Endothelial cell of umbilical vein (primary cell): ENCODE measurements at regions not wholly inside any gene's neighbourhood (a gene's known extent, or its start where the extent isn't known, plus 50 kb on each side); places are given as distances from the start of the nearest gene placed in this dataset.

Source experiments
- BruUV-seq: library from RNA; stranded (reverse); fragments of 400-500 nt; replicated peaks from 2 replicates; lab custom pipeline; 2021; lab: Mats Ljungman, UMichigan
- CTCF ChIA-PET: fragments of 300-600, 350-600 bp; sonication (Branson Sonifier 250); formaldehyde crosslinking; loops from one replicate; lab custom pipeline; 2021; ENCODE audit warnings: antibody characterized with exemption, inconsistent platforms; lab: Charles Lee
- POLR2A ChIA-PET: fragments of 300-600, 350-600 bp; sonication (Branson Sonifier 250); formaldehyde crosslinking; loops from one replicate; lab custom pipeline; 2021; ENCODE audit warnings: antibody characterized with exemption, inconsistent platforms; lab: Charles Lee
- DNase-seq: peaks from one replicate; pipeline ENCODE4 v3.0.0-alpha.2; 2011; ENCODE audit warnings: low read depth, low spot score
- FAIRE-seq: peaks from 2 replicates; lab custom pipeline; 2011; peaks lifted over from hg19 to GRCh38; lab: Jason Lieb, UNC
- H2AFZ ChIP-seq: 2 replicates; pipeline ENCODE4 v1.6.0; 2012; ENCODE audit warnings: low read depth, low read length, control low read depth, inconsistent platforms
- H3K27ac ChIP-seq: 2 replicates; pipeline ENCODE4 v1.5.1; 2011; ENCODE audit warnings: low read depth, mild to moderate bottlenecking, control low read depth, low read length, moderate library complexity; ENCODE audit not compliant: insufficient read depth
- H3K27me3 ChIP-seq, 2 experiments: 2 replicates each; pipeline versions ENCODE4 v1.6.0 to v1.6.1; 2011; ENCODE audit warnings: low read length in 2 of 2, mixed read lengths in 1 of 2; ENCODE audit not compliant: control insufficient read depth in 2 of 2, insufficient read depth in 2 of 2
- H3K36me3 ChIP-seq, 2 experiments: 2 replicates in 1 of 2; 3 replicates in 1 of 2; pipeline ENCODE4 v1.5.1; 2011; ENCODE audit warnings: low read length in 2 of 2, mild to moderate bottlenecking in 1 of 2, moderate library complexity in 1 of 2; ENCODE audit not compliant: control insufficient read depth in 2 of 2, insufficient read depth in 2 of 2; ENCODE audit errors: extremely low read depth in 1 of 2
- H3K4me1 ChIP-seq: 3 replicates; pipeline ENCODE4 v1.5.1; 2011; ENCODE audit warnings: mild to moderate bottlenecking, low read length; ENCODE audit not compliant: control insufficient read depth, insufficient read depth; ENCODE audit errors: extremely low read depth
- H3K4me2 ChIP-seq: 2 replicates; pipeline ENCODE4 v1.6.1; 2011; ENCODE audit warnings: low read length, control low read depth, mixed read lengths; ENCODE audit not compliant: insufficient read depth
- H3K4me3 ChIP-seq, 3 experiments: fragments of 200-600 bp in 1 of 3; sonication (generic), shearing (Covaris generic) in 1 of 3; replicated peaks in 1 of 3; 2 replicates each; pipeline ENCODE4 v1.5.1; 2011 to 2016; ENCODE audit warnings: control low read depth in 3 of 3, low read length in 3 of 3, mild to moderate bottlenecking in 2 of 3, inconsistent platforms in 1 of 3, low read depth in 1 of 3, moderate library complexity in 1 of 3; ENCODE audit not compliant: insufficient read depth in 1 of 3
- H3K79me2 ChIP-seq: 2 replicates; pipeline ENCODE4 v1.6.0; 2012; ENCODE audit warnings: low read length, inconsistent platforms; ENCODE audit not compliant: control insufficient read depth, insufficient read depth
- H3K9ac ChIP-seq: replicated peaks from 2 replicates; pipeline ENCODE3; 2011; ENCODE audit warnings: low read length, control low read depth; ENCODE audit not compliant: insufficient read depth; ENCODE audit errors: extremely low read depth
- H3K9me1 ChIP-seq: replicated peaks from 3 replicates; pipeline ENCODE4 v1.6.0; 2011; ENCODE audit warnings: mild to moderate bottlenecking, low read length; ENCODE audit not compliant: control insufficient read depth, insufficient read depth; ENCODE audit errors: extremely low read depth
- H3K9me3 ChIP-seq: replicated peaks from 2 replicates; pipeline ENCODE4 v1.5.1; 2012; ENCODE audit warnings: low read length, inconsistent platforms; ENCODE audit not compliant: control insufficient read depth, insufficient read depth
- H4K20me1 ChIP-seq: replicated peaks from 2 replicates; pipeline ENCODE3; 2011; ENCODE audit warnings: mild to moderate bottlenecking, low read length; ENCODE audit not compliant: control insufficient read depth, insufficient read depth; ENCODE audit errors: extremely low read depth
- CTCF ChIP-seq, 2 donors: IDR thresholded peaks; 1 replicate in 1 of 2; 2 replicates in 1 of 2; pipeline ENCODE4 v1.5.1; 2011; ENCODE audit warnings: low read length in 2 of 2, mild to moderate bottlenecking in 2 of 2, moderate library complexity in 2 of 2, control low read depth in 1 of 2, inconsistent platforms in 1 of 2, low read depth in 1 of 2; ENCODE audit not compliant: insufficient read depth in 1 of 2; ENCODE audit errors: extremely low read depth in 1 of 2
- EZH2 ChIP-seq: IDR thresholded peaks from 2 replicates; pipeline ENCODE4 v1.6.1; 2012; ENCODE audit warnings: borderline replicate concordance, low read depth, mild to moderate bottlenecking, moderate library complexity, low read length, inconsistent platforms; ENCODE audit not compliant: severe bottlenecking
- FOS ChIP-seq: IDR thresholded peaks from 2 replicates; pipeline ENCODE4 v1.6.1; 2011; ENCODE audit warnings: mild to moderate bottlenecking, low read length, moderate library complexity, borderline replicate concordance; ENCODE audit not compliant: insufficient read depth
- GATA2 ChIP-seq: IDR thresholded peaks from 2 replicates; pipeline ENCODE4 v1.7.0; 2011; ENCODE audit warnings: low read depth, mild to moderate bottlenecking, moderate library complexity, mixed read lengths, low read length; ENCODE audit not compliant: insufficient read length, insufficient read depth
- JUN ChIP-seq: IDR thresholded peaks from 2 replicates; pipeline ENCODE4 v1.6.1; 2011; ENCODE audit warnings: borderline replicate concordance, low read depth; ENCODE audit not compliant: insufficient read length, insufficient read depth
- MAX ChIP-seq: IDR thresholded peaks from 2 replicates; pipeline ENCODE4 v1.6.1; 2011; ENCODE audit not compliant: insufficient read depth, insufficient read length
- POLR2A ChIP-seq: IDR thresholded peaks from 2 replicates; pipeline ENCODE4 v1.6.1; 2012; ENCODE audit warnings: low read depth, mild to moderate bottlenecking, control low read depth, low read length
- POLR2AphosphoS5 ChIP-seq: IDR thresholded peaks from 2 replicates; pipeline ENCODE4 v1.6.1; 2012; ENCODE audit warnings: low read depth, mild to moderate bottlenecking, control low read depth, low read length, moderate library complexity; ENCODE audit not compliant: insufficient read depth
- dilution Hi-C: fragments of 300-500 bp; cut with MboI; formaldehyde crosslinking; loops from one replicate; pipeline ENCODE4 v1.15.0; 2019; ENCODE audit warnings: low sequenced_read_pairs; ENCODE audit not compliant: extremely low pct_ligation_motif_present
- intact Hi-C: fragments of 100-400 bp; cut with micrococcal nuclease; formaldehyde crosslinking; loops from one replicate; pipeline ENCODE4 v1.10.0; 2022

- intact Hi-C loops, result no loop called here
- no TSS peak for BruUV-seq
- CTCF ChIA-PET, result no interaction called here
- Histone ChIP-seq H3K9me3 (no peaks in the 10 kb centered on the region), H3K4me3 (no peak overlapping the region), H3K27me3 (no peaks in the 10 kb centered on the region), H3K4me1 (no peaks in the 10 kb centered on the region), H3K9ac (no peak overlapping the region), H4K20me1 (no peaks in the 10 kb centered on the region), H2AFZ (no peak overlapping the region), H3K27ac (no peak overlapping the region), H3K36me3 (no peaks in the 10 kb centered on the region), H3K4me2 (no peak overlapping the region), H3K9me1 (no peaks in the 10 kb centered on the region), H3K79me2 (no peaks in the 10 kb centered on the region)
- dilution Hi-C loops, result no loop called here
- DNase-seq (no peak), FAIRE-seq (no peak)
- POLR2A ChIA-PET, result no interaction called here
- no peak for TF ChIP-seq JUN
- TF ChIP-seq FOS, result no peak
- TF ChIP-seq CTCF (IDR thresholded peaks at IDR 0.05; ENCODE audit: extremely low read depth in 1 of 2, insufficient read depth in 1 of 2, low read depth in 1 of 2, low read length in 2 of 2), result no peak
- no peak for TF ChIP-seq EZH2
- TF ChIP-seq GATA2, result no peak
- TF ChIP-seq POLR2A, result no peak
These were observed 347.2 kb downstream of the PTPRC start for GRCh38 chr1:198986036-198986435.

GRCh38 chr1:198986442-198986841, 347.6 kb downstream of the PTPRC start:
- no peak for FAIRE-seq
- CTCF ChIA-PET, result no interaction called here
- DNase-seq, result no peak
- Histone ChIP-seq H3K9me3 (no peaks in the 10 kb centered on the region), H2AFZ (no peak overlapping the region), H3K9me1 (no peaks in the 10 kb centered on the region), H3K4me1 (no peaks in the 10 kb centered on the region), H3K27ac (no peak overlapping the region), H3K9ac (no peak overlapping the region), H4K20me1 (no peaks in the 10 kb centered on the region), H3K4me3 (no peak overlapping the region), H3K79me2 (no peaks in the 10 kb centered on the region), H3K36me3 (no peaks in the 10 kb centered on the region), H3K4me2 (no peak overlapping the region), H3K27me3 (no peaks in the 10 kb centered on the region)
- POLR2A ChIA-PET, result no interaction called here
- dilution Hi-C loops, result no loop called here
- TF ChIP-seq FOS, result no peak
- no peak for TF ChIP-seq POLR2AphosphoS5
- TF ChIP-seq POLR2A, result no peak
- TF ChIP-seq GATA2, result no peak
- TF ChIP-seq MAX, result no peak
- no peak for TF ChIP-seq JUN
- no peak for TF ChIP-seq CTCF (IDR thresholded peaks at IDR 0.05; ENCODE audit: extremely low read depth in 1 of 2, insufficient read depth in 1 of 2, low read depth in 1 of 2, low read length in 2 of 2)
- TF ChIP-seq EZH2, result no peak
- intact Hi-C loops, result no loop called here
- BruUV-seq, result no TSS peak
